SHP77 (cell line): ENCODE measurements at regions not wholly inside any gene's neighbourhood (a gene's known extent, or its start where the extent isn't known, plus 50 kb on each side); places are given as distances from the start of the nearest gene placed in this dataset.

Experiments
- DNase-seq, 2 experiments: peaks; one replicate each; lab custom pipeline; 2025; lab: John Stamatoyannopoulos, UW

- no peak for DNase-seq
These were observed 222.7 kb downstream of the SOX4 start for GRCh38 chr6:21816231-21816630.

GRCh38 chr6:21820442-21820841 lies 226.9 kb downstream of the SOX4 start:
- no peak for DNase-seq

- no peak for DNase-seq
These were observed 229.8 kb downstream of the SOX4 start for GRCh38 chr6:21823371-21823770.

GRCh38 chr6:21824431-21825177 lies 231.1 kb downstream of the SOX4 start:
- DNase-seq: no peak

- no peak for DNase-seq
These were observed 232.5 kb downstream of the SOX4 start for GRCh38 chr6:21826023-21826422.

- no peak for DNase-seq
These were observed 233.4 kb downstream of the SOX4 start for GRCh38 chr6:21826904-21827303.

- no peak for DNase-seq
These were observed 234.1 kb downstream of the SOX4 start for GRCh38 chr6:21827425-21828202.

GRCh38 chr6:21828704-21829103 lies 235.2 kb downstream of the SOX4 start:
- DNase-seq: no peak

- no peak for DNase-seq
These were observed 235.6 kb downstream of the SOX4 start for GRCh38 chr6:21829126-21829525.

GRCh38 chr6:21831521-21832291 lies 238.2 kb downstream of the SOX4 start:
- no peak for DNase-seq

- DNase-seq: no peak
These were observed 242.7 kb downstream of the SOX4 start for GRCh38 chr6:21836277-21836676.

- DNase-seq: no peak
These were observed 243.3 kb downstream of the SOX4 start for GRCh38 chr6:21836772-21837425.

- no peak for DNase-seq
These were observed 246.9 kb downstream of the SOX4 start for GRCh38 chr6:21840428-21840827.

- peak in 1 of 2 experiments; percentile 25 for DNase-seq
These were observed 249.5 kb downstream of the SOX4 start for GRCh38 chr6:21842875-21843645.

- DNase-seq: no peak
These were observed 250.8 kb downstream of the SOX4 start for GRCh38 chr6:21844120-21844917.

GRCh38 chr6:21845018-21845417 lies 251.5 kb downstream of the SOX4 start:
- DNase-seq: peak in 1 of 2 experiments; percentile 38

- no peak for DNase-seq
These were observed 252.0 kb downstream of the SOX4 start for GRCh38 chr6:21845439-21846140.

GRCh38 chr6:21846541-21847451 lies 253.2 kb downstream of the SOX4 start:
- peak; percentile 98 for DNase-seq
